NB4 (cell line): ENCODE measurements at regions not wholly inside any gene's neighbourhood (a gene's known extent, or its start where the extent isn't known, plus 50 kb on each side); places are given as distances from the start of the nearest gene placed in this dataset.

Experiments used
- CTCF ChIP-seq: IDR thresholded peaks from one replicate; pipeline ENCODE4 v1.5.1; 2012; ENCODE audit warnings: low read depth, low read length
- POLR2A ChIP-seq: IDR thresholded peaks from 2 replicates; pipeline ENCODE4 v1.6.1; 2011; ENCODE audit warnings: mild to moderate bottlenecking; ENCODE audit not compliant: insufficient read length; ENCODE audit errors: extremely low read depth

DNA sequence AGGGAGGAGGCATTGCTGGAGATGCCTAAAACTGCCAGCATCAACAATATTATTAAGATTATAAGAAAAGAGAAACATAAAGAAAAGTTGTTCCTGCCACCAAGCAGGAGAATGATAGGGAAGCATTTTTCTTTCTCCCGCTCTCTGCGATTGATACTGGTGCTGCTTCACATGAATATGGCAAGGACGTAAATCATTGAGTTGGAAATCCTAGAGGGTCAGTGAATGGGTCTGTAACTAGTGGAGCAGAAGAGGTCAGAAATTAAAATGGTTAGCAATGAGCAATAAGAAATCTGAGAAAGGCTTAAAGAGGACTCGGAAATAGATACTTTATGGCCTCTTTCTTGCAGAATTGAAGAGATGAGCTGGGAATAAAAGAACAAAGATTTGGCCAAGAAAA, 631.7 kb downstream of the BCL11A start:
- no peak for TF ChIP-seq POLR2A
- no peak for TF ChIP-seq CTCF
